ENCODE measurements at regions not wholly inside any gene's neighbourhood (a gene's known extent, or its start where the extent isn't known, plus 50 kb on each side); places are given as distances from the start of the nearest gene placed in this dataset.

DNA sequence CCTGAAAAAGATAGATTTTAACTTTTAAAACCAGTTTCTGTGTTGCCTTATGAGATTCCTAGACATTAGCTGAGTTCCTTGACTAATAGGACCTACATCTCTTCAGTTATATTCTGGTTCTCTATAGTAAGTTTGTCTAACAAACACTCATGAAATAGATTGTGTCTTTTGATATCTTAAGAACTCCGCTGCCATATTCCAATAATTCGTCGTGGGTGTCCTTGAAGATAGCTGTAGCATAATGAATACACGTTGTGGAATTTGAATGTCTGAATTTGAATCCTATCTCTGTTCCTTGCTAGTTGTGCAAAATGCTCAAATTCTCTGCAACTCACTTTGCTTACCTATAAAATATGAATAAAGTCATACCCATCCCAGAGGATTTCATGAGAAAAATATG, 176.8 kb upstream of the COL3A1 start:
- TF ChIP-seq, protein P1, sequence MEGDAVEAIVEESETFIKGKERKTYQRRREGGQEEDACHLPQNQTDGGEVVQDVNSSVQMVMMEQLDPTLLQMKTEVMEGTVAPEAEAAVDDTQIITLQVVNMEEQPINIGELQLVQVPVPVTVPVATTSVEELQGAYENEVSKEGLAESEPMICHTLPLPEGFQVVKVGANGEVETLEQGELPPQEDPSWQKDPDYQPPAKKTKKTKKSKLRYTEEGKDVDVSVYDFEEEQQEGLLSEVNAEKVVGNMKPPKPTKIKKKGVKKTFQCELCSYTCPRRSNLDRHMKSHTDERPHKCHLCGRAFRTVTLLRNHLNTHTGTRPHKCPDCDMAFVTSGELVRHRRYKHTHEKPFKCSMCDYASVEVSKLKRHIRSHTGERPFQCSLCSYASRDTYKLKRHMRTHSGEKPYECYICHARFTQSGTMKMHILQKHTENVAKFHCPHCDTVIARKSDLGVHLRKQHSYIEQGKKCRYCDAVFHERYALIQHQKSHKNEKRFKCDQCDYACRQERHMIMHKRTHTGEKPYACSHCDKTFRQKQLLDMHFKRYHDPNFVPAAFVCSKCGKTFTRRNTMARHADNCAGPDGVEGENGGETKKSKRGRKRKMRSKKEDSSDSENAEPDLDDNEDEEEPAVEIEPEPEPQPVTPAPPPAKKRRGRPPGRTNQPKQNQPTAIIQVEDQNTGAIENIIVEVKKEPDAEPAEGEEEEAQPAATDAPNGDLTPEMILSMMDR (IDR thresholded peaks at IDR 0.05), result no peak
- TF ChIP-seq POLR2A (IDR thresholded peaks at IDR 0.05), result no peak
